Kidney (tissue), 13 donors: ENCODE measurements at regions not wholly inside any gene's neighbourhood (a gene's known extent, or its start where the extent isn't known, plus 50 kb on each side); places are given as distances from the start of the nearest gene placed in this dataset.

Experiments used
- DNase-seq, 5 donors: peaks; one replicate each; pipeline ENCODE4 v3.0.0-alpha.2; 2013 to 2020
- FAIRE-seq: peaks from 2 replicates; lab custom pipeline; 2012; peaks lifted over from hg19 to GRCh38; lab: Jason Lieb, UNC
- H3K27ac ChIP-seq, 2 donors: one replicate each; pipeline ENCODE4 v1.7.0; 2013; ENCODE audit warnings: low read depth in 2 of 2, low read length in 2 of 2, inconsistent platforms in 1 of 2
- H3K27me3 ChIP-seq: one replicate; pipeline ENCODE4 v1.7.1; 2013; ENCODE audit warnings: low read length, inconsistent platforms; ENCODE audit not compliant: control insufficient read depth, insufficient read depth
- H3K36me3 ChIP-seq, 3 donors: one replicate each; pipeline versions ENCODE4 v1.7.0 to v1.7.1; 2013; ENCODE audit warnings: low read length in 3 of 3, control low read depth in 1 of 3, inconsistent platforms in 1 of 3; ENCODE audit not compliant: insufficient read depth in 3 of 3, control insufficient read depth in 2 of 3
- H3K4me1 ChIP-seq, 3 donors: one replicate each; pipeline versions ENCODE4 v1.7.0 to v1.7.1; 2013; ENCODE audit warnings: low read length in 3 of 3, inconsistent platforms in 1 of 3, low read depth in 1 of 3; ENCODE audit not compliant: control insufficient read depth in 2 of 3, insufficient read depth in 2 of 3
- H3K4me3 ChIP-seq, 3 donors: one replicate each; pipeline versions ENCODE4 v1.7.0 to v1.8.1; 2013; ENCODE audit warnings: low read length in 3 of 3, control low read depth in 1 of 3, inconsistent platforms in 1 of 3
- H3K9ac ChIP-seq, 3 donors: one replicate each; pipeline versions ENCODE4 v1.7.0 to v1.7.1; 2013; ENCODE audit warnings: low read length in 3 of 3, control low read depth in 1 of 3, inconsistent platforms in 1 of 3
- H3K9me3 ChIP-seq, 3 donors: one replicate each; pipeline versions ENCODE4 v1.7.0 to v1.7.1; 2013; ENCODE audit warnings: low read length in 3 of 3, control low read depth in 1 of 3, inconsistent platforms in 1 of 3; ENCODE audit not compliant: control insufficient read depth in 2 of 3, insufficient read depth in 1 of 3
- intact Hi-C: fragments of 100-400 bp; cut with DNase I; formaldehyde crosslinking; loops from one replicate; pipeline ENCODE4 v1.11.1; 2022
- TF ChIP-seq, protein P1 (sequence below): IDR thresholded peaks from 3 replicates; pipeline ENCODE4 v1.5.1; 2012; ENCODE audit warnings: mild to moderate bottlenecking, moderate library complexity, borderline replicate concordance; ENCODE audit not compliant: insufficient read depth; ENCODE audit errors: extremely low read depth
- donor health status: control.
- donor health status: control.
- donor health status: control.
- donor health status: control.
- donor health status: control.
- donor health status: DM: yes; HTN: yes; CAD: no.
- donor health status: Normal renal cell carcinoma (clear cell type).

DNA sequence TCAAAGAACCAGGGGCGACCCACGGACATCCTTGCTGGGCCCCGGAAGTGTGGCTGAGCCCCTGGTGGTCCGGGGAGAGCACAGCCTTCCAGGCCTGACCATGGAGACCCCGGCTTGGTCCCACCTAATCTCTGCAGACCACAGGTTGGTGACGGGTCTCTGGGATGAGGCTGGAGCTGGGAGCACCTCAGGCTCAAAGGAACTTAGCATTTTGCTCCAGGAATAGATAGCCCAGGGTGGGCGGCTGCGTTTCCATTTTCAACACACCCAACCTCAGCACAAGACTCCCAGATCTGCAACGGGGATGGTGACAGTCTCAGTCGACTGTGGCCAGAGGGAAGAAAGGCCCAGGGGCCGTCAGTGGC, 58.5 kb downstream of the FOXL3 start:
- intact Hi-C loops: no loop called here
- Histone ChIP-seq H3K36me3 (no peaks in the 10 kb centered on the region), H3K27me3 (no peaks in the 10 kb centered on the region), H3K9me3 (no peaks in the 10 kb centered on the region), H3K4me1 (peaks cover 0 to 2% (median 0%) of the 10 kb centered on the region in 3 donors), H3K4me3 (no peak overlapping the region), H3K27ac (no peak overlapping the region), H3K9ac (no peak overlapping the region)
- TF ChIP-seq, protein P1, sequence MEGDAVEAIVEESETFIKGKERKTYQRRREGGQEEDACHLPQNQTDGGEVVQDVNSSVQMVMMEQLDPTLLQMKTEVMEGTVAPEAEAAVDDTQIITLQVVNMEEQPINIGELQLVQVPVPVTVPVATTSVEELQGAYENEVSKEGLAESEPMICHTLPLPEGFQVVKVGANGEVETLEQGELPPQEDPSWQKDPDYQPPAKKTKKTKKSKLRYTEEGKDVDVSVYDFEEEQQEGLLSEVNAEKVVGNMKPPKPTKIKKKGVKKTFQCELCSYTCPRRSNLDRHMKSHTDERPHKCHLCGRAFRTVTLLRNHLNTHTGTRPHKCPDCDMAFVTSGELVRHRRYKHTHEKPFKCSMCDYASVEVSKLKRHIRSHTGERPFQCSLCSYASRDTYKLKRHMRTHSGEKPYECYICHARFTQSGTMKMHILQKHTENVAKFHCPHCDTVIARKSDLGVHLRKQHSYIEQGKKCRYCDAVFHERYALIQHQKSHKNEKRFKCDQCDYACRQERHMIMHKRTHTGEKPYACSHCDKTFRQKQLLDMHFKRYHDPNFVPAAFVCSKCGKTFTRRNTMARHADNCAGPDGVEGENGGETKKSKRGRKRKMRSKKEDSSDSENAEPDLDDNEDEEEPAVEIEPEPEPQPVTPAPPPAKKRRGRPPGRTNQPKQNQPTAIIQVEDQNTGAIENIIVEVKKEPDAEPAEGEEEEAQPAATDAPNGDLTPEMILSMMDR: no peak
- DNase-seq: no peak
- FAIRE-seq: no peak

DNA sequence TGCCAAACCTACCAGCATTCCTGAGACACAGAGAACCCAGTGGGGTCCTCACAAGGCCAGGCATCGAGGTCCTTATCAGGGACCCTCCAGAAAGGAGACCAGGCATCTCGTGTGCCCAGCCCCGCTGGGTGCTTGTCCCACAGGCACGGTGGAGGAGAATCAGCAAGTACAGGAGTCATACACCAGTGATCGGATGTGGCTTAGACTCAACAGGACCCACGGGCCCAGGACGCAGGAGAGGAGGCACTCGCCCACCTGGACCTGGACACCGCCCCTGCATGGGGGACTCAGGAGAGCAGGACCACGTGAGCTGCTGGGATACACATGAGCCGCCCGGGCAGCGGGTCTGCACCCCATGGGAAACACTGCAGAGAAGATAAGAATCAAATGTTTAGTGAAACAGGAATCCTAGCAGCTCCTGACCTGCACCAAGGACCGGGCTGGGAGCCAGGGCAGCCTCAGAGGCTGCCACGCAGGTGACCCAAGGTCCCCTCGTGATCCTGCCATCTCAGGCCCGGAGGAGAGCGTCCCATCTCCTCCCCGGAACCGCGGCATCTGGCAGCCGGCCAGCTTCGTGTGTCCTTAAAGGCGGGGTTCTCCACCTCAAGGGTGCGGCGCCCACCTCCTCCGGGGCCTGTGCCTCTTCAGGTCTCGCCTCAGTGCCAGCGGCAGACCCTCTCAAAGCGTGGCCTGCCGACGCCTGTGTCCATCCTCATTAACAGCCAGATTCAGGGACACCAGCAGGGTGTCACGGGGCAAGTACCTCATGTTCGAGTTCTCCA, 59.2 kb downstream of the FOXL3 start:
- intact Hi-C loops: no loop called here
- no peaks in the 10 kb centered on the region for H3K36me3 ChIP-seq
- peaks cover 0 to 2% (median 0%) of the 10 kb centered on the region in 3 donors for H3K4me1 ChIP-seq
- TF ChIP-seq, protein P1: no peak
- H3K9me3 ChIP-seq: no peaks in the 10 kb centered on the region
- no peaks in the 10 kb centered on the region for H3K27me3 ChIP-seq
- DNase-seq: no peak
- no peak overlapping the region for H3K4me3 ChIP-seq
- no peak for FAIRE-seq
- H3K9ac ChIP-seq: no peak overlapping the region
- no peak overlapping the region for H3K27ac ChIP-seq

GRCh38 chr7:351256-351655, 61.3 kb downstream of the FOXL3 start:
- H3K9ac ChIP-seq: no peak overlapping the region
- no peaks in the 10 kb centered on the region for H3K9me3 ChIP-seq
- DNase-seq (no peak), FAIRE-seq (no peak)
- no peaks in the 10 kb centered on the region for H3K27me3 ChIP-seq
- no peak overlapping the region for H3K27ac ChIP-seq
- H3K36me3 ChIP-seq: no peaks in the 10 kb centered on the region
- intact Hi-C loops: no loop called here
- H3K4me1 ChIP-seq: peaks cover 0 to 2% (median 0%) of the 10 kb centered on the region in 3 donors
- TF ChIP-seq, protein P1: no peak
- no peak overlapping the region for H3K4me3 ChIP-seq
